DOHH2 (cell line): ENCODE measurements at regions not wholly inside any gene's neighbourhood (a gene's known extent, or its start where the extent isn't known, plus 50 kb on each side); places are given as distances from the start of the nearest gene placed in this dataset.

Experiments
- EZH2phosphoT487 ChIP-seq: fragments of 200-600 bp; sonication (generic); IDR thresholded peaks from 2 replicates; pipeline ENCODE4 v1.6.1; 2017; ENCODE audit warnings: borderline replicate concordance, mild to moderate bottlenecking, antibody characterized with exemption, low read length, moderate library complexity, mixed read lengths
- TF ChIP-seq, protein P1 (sequence below): fragments of 200-600 bp; sonication (generic); IDR thresholded peaks from one replicate; pipeline ENCODE4 v1.5.1; 2014; ENCODE audit warnings: antibody characterized with exemption, mild to moderate bottlenecking, low read depth, low read length; ENCODE audit not compliant: poor library complexity, severe bottlenecking

DNA sequence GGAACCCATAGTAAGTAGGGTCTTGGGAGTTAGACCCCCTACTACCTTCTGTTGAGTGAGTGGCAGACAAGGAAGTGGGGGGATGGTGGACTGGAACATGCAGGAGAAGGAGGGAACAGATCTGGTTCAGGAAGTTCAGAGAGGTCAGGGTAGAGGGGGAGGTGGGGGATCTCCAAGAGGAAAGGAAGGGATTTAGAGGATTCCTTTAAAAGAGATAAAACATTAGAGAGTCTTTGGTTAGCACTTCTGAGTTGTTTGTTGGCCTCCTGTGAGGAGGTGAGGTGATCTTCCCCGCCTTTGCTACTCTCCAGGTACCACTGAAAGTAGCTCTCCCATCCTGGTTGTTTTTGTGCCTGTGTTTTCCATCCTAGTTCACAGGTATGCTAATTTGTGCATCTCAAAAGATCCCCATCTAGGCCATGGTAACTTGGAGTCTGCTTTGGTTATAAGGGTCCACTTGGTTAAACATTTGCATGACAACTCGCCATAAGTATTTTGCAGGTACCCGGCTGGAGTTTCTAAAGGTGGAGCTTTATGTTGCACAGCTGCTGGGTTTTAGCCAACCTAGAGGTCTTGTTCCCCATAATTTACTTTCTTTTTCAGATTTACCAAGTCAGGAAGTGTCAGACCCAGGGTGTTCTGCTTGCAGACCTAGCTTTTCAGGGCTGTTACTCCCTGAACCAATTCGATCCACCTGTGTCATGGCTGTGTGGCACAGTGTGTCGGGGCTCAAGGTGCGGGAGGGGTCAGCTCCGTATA is 79.3 kb upstream of the SORL1 start:
- TF ChIP-seq, protein P1, sequence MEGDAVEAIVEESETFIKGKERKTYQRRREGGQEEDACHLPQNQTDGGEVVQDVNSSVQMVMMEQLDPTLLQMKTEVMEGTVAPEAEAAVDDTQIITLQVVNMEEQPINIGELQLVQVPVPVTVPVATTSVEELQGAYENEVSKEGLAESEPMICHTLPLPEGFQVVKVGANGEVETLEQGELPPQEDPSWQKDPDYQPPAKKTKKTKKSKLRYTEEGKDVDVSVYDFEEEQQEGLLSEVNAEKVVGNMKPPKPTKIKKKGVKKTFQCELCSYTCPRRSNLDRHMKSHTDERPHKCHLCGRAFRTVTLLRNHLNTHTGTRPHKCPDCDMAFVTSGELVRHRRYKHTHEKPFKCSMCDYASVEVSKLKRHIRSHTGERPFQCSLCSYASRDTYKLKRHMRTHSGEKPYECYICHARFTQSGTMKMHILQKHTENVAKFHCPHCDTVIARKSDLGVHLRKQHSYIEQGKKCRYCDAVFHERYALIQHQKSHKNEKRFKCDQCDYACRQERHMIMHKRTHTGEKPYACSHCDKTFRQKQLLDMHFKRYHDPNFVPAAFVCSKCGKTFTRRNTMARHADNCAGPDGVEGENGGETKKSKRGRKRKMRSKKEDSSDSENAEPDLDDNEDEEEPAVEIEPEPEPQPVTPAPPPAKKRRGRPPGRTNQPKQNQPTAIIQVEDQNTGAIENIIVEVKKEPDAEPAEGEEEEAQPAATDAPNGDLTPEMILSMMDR = no peak
- TF ChIP-seq EZH2phosphoT487 = no peak
